Endothelial cell of umbilical vein (primary cell): ENCODE measurements at regions not wholly inside any gene's neighbourhood (a gene's known extent, or its start where the extent isn't known, plus 50 kb on each side); places are given as distances from the start of the nearest gene placed in this dataset.

Experiments
- BruUV-seq: library from RNA; stranded (reverse); fragments of 400-500 nt; replicated peaks from 2 replicates; lab custom pipeline; 2021; lab: Mats Ljungman, UMichigan
- CTCF ChIA-PET: fragments of 300-600, 350-600 bp; sonication (Branson Sonifier 250); formaldehyde crosslinking; loops from one replicate; lab custom pipeline; 2021; ENCODE audit warnings: antibody characterized with exemption, inconsistent platforms; lab: Charles Lee
- POLR2A ChIA-PET: fragments of 300-600, 350-600 bp; sonication (Branson Sonifier 250); formaldehyde crosslinking; loops from one replicate; lab custom pipeline; 2021; ENCODE audit warnings: antibody characterized with exemption, inconsistent platforms; lab: Charles Lee
- DNase-seq: peaks from one replicate; pipeline ENCODE4 v3.0.0-alpha.2; 2011; ENCODE audit warnings: low read depth, low spot score
- FAIRE-seq: peaks from 2 replicates; lab custom pipeline; 2011; peaks lifted over from hg19 to GRCh38; lab: Jason Lieb, UNC
- H2AFZ ChIP-seq: 2 replicates; pipeline ENCODE4 v1.6.0; 2012; ENCODE audit warnings: low read depth, low read length, control low read depth, inconsistent platforms
- H3K27ac ChIP-seq: 2 replicates; pipeline ENCODE4 v1.5.1; 2011; ENCODE audit warnings: low read depth, mild to moderate bottlenecking, control low read depth, low read length, moderate library complexity; ENCODE audit not compliant: insufficient read depth
- H3K27me3 ChIP-seq, 2 experiments: 2 replicates each; pipeline versions ENCODE4 v1.6.0 to v1.6.1; 2011; ENCODE audit warnings: low read length in 2 of 2, mixed read lengths in 1 of 2; ENCODE audit not compliant: control insufficient read depth in 2 of 2, insufficient read depth in 2 of 2
- H3K36me3 ChIP-seq, 2 experiments: 2 replicates in 1 of 2; 3 replicates in 1 of 2; pipeline ENCODE4 v1.5.1; 2011; ENCODE audit warnings: low read length in 2 of 2, mild to moderate bottlenecking in 1 of 2, moderate library complexity in 1 of 2; ENCODE audit not compliant: control insufficient read depth in 2 of 2, insufficient read depth in 2 of 2; ENCODE audit errors: extremely low read depth in 1 of 2
- H3K4me1 ChIP-seq: 3 replicates; pipeline ENCODE4 v1.5.1; 2011; ENCODE audit warnings: mild to moderate bottlenecking, low read length; ENCODE audit not compliant: control insufficient read depth, insufficient read depth; ENCODE audit errors: extremely low read depth
- H3K4me2 ChIP-seq: 2 replicates; pipeline ENCODE4 v1.6.1; 2011; ENCODE audit warnings: low read length, control low read depth, mixed read lengths; ENCODE audit not compliant: insufficient read depth
- H3K4me3 ChIP-seq, 3 experiments: fragments of 200-600 bp in 1 of 3; sonication (generic), shearing (Covaris generic) in 1 of 3; replicated peaks in 1 of 3; 2 replicates each; pipeline ENCODE4 v1.5.1; 2011 to 2016; ENCODE audit warnings: control low read depth in 3 of 3, low read length in 3 of 3, mild to moderate bottlenecking in 2 of 3, inconsistent platforms in 1 of 3, low read depth in 1 of 3, moderate library complexity in 1 of 3; ENCODE audit not compliant: insufficient read depth in 1 of 3
- H3K79me2 ChIP-seq: 2 replicates; pipeline ENCODE4 v1.6.0; 2012; ENCODE audit warnings: low read length, inconsistent platforms; ENCODE audit not compliant: control insufficient read depth, insufficient read depth
- H3K9ac ChIP-seq: replicated peaks from 2 replicates; pipeline ENCODE3; 2011; ENCODE audit warnings: low read length, control low read depth; ENCODE audit not compliant: insufficient read depth; ENCODE audit errors: extremely low read depth
- H3K9me1 ChIP-seq: replicated peaks from 3 replicates; pipeline ENCODE4 v1.6.0; 2011; ENCODE audit warnings: mild to moderate bottlenecking, low read length; ENCODE audit not compliant: control insufficient read depth, insufficient read depth; ENCODE audit errors: extremely low read depth
- H3K9me3 ChIP-seq: replicated peaks from 2 replicates; pipeline ENCODE4 v1.5.1; 2012; ENCODE audit warnings: low read length, inconsistent platforms; ENCODE audit not compliant: control insufficient read depth, insufficient read depth
- H4K20me1 ChIP-seq: replicated peaks from 2 replicates; pipeline ENCODE3; 2011; ENCODE audit warnings: mild to moderate bottlenecking, low read length; ENCODE audit not compliant: control insufficient read depth, insufficient read depth; ENCODE audit errors: extremely low read depth
- EZH2 ChIP-seq: IDR thresholded peaks from 2 replicates; pipeline ENCODE4 v1.6.1; 2012; ENCODE audit warnings: borderline replicate concordance, low read depth, mild to moderate bottlenecking, moderate library complexity, low read length, inconsistent platforms; ENCODE audit not compliant: severe bottlenecking
- FOS ChIP-seq: IDR thresholded peaks from 2 replicates; pipeline ENCODE4 v1.6.1; 2011; ENCODE audit warnings: mild to moderate bottlenecking, low read length, moderate library complexity, borderline replicate concordance; ENCODE audit not compliant: insufficient read depth
- GATA2 ChIP-seq: IDR thresholded peaks from 2 replicates; pipeline ENCODE4 v1.7.0; 2011; ENCODE audit warnings: low read depth, mild to moderate bottlenecking, moderate library complexity, mixed read lengths, low read length; ENCODE audit not compliant: insufficient read length, insufficient read depth
- JUN ChIP-seq: IDR thresholded peaks from 2 replicates; pipeline ENCODE4 v1.6.1; 2011; ENCODE audit warnings: borderline replicate concordance, low read depth; ENCODE audit not compliant: insufficient read length, insufficient read depth
- MYC ChIP-seq: IDR thresholded peaks from one replicate; pipeline ENCODE4 v1.6.1; 2011; ENCODE audit warnings: mild to moderate bottlenecking, low read depth, low read length
- POLR2A ChIP-seq: IDR thresholded peaks from 2 replicates; pipeline ENCODE4 v1.6.1; 2012; ENCODE audit warnings: low read depth, mild to moderate bottlenecking, control low read depth, low read length
- POLR2AphosphoS5 ChIP-seq: IDR thresholded peaks from 2 replicates; pipeline ENCODE4 v1.6.1; 2012; ENCODE audit warnings: low read depth, mild to moderate bottlenecking, control low read depth, low read length, moderate library complexity; ENCODE audit not compliant: insufficient read depth
- dilution Hi-C: fragments of 300-500 bp; cut with MboI; formaldehyde crosslinking; loops from one replicate; pipeline ENCODE4 v1.15.0; 2019; ENCODE audit warnings: low sequenced_read_pairs; ENCODE audit not compliant: extremely low pct_ligation_motif_present
- intact Hi-C: fragments of 100-400 bp; cut with micrococcal nuclease; formaldehyde crosslinking; loops from one replicate; pipeline ENCODE4 v1.10.0; 2022
- TF ChIP-seq, protein P1 (sequence below), 2 donors: IDR thresholded peaks; 1 replicate in 1 of 2; 2 replicates in 1 of 2; pipeline ENCODE4 v1.5.1; 2011; ENCODE audit warnings: low read length in 2 of 2, mild to moderate bottlenecking in 2 of 2, moderate library complexity in 2 of 2, control low read depth in 1 of 2, inconsistent platforms in 1 of 2, low read depth in 1 of 2; ENCODE audit not compliant: insufficient read depth in 1 of 2; ENCODE audit errors: extremely low read depth in 1 of 2
- TF ChIP-seq, protein P2 (sequence below): IDR thresholded peaks from 2 replicates; pipeline ENCODE4 v1.6.1; 2011; ENCODE audit not compliant: insufficient read depth, insufficient read length

DNA sequence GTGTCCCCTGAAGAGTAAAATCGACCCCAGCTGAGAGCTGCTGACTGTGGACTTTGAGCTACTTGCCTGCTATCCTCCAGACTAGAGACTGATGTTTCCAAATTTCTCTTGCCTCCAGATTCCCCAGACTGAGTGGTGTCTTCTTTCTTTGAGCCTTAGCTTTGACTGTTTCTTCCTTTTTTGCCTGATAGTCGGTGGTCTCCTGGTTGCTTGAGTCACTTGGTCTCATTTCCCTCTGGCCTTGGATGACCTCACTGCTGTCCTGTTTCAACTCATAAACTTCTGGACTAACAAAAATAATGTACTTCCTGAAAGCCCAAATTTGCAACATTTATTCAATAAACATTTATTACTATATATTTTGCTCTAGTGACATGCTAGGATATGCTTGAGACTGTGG, 52.9 kb upstream of the DIPK1A start:
- no peaks in the 10 kb centered on the region for H3K9me1 ChIP-seq
- TF ChIP-seq, protein P1, sequence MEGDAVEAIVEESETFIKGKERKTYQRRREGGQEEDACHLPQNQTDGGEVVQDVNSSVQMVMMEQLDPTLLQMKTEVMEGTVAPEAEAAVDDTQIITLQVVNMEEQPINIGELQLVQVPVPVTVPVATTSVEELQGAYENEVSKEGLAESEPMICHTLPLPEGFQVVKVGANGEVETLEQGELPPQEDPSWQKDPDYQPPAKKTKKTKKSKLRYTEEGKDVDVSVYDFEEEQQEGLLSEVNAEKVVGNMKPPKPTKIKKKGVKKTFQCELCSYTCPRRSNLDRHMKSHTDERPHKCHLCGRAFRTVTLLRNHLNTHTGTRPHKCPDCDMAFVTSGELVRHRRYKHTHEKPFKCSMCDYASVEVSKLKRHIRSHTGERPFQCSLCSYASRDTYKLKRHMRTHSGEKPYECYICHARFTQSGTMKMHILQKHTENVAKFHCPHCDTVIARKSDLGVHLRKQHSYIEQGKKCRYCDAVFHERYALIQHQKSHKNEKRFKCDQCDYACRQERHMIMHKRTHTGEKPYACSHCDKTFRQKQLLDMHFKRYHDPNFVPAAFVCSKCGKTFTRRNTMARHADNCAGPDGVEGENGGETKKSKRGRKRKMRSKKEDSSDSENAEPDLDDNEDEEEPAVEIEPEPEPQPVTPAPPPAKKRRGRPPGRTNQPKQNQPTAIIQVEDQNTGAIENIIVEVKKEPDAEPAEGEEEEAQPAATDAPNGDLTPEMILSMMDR (IDR thresholded peaks at IDR 0.05; ENCODE audit: extremely low read depth in 1 of 2, insufficient read depth in 1 of 2, low read depth in 1 of 2, low read length in 2 of 2): no peak
- peak; percentile 36 for TF ChIP-seq FOS
- peak; percentile 19 for TF ChIP-seq JUN
- TF ChIP-seq POLR2AphosphoS5: no peak
- TF ChIP-seq MYC: no peak
- no peak overlapping the region for H3K27ac ChIP-seq
- H2AFZ ChIP-seq: no peak overlapping the region
- peak; percentile 55 for FAIRE-seq
- ChIA-PET POLR2A (no interaction called here), CTCF (interaction anchor here (1.4 to 2.0 kb wide), 4 partner anchors 9 to 19 kb away, joined by 4 to 6 read pairs (median 6); no protein-coding TSS in a partner anchor)
- peaks cover 23% of the 10 kb centered on the region for H3K4me1 ChIP-seq
- intact Hi-C loops (no loop called here), dilution Hi-C loops (no loop called here)
- no TSS peak for BruUV-seq
- H3K4me2 ChIP-seq: no peak overlapping the region
- H3K4me3 ChIP-seq: no peak overlapping the region
- no peaks in the 10 kb centered on the region for H4K20me1 ChIP-seq
- DNase-seq: peak; percentile 38
- H3K79me2 ChIP-seq: no peaks in the 10 kb centered on the region
- H3K9me3 ChIP-seq: no peaks in the 10 kb centered on the region
- H3K27me3 ChIP-seq: peaks cover 1 to 2% of the 10 kb centered on the region in 2 experiments
- no peak overlapping the region for H3K9ac ChIP-seq
- no peaks in the 10 kb centered on the region for H3K36me3 ChIP-seq

DNA sequence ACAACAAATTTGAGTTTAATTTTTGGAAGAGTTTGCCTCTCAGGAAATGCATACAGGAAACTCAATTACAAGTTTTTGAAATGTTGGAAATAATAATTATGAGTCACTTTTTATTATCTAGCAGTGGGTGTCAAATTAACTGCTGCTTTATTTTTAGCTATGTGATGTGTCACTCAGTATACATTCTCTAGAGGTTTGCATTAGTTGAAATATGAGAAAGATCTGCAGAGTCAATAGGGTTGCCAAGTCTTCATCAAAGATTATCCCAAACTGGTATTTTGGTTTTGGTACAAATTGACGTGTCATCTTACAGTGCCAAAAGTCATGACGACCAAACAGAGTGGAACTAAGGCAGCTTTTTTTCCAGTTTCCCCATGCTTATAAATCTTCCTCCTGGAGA, 54.3 kb upstream of the DIPK1A start:
- H3K79me2 ChIP-seq: no peaks in the 10 kb centered on the region
- intact Hi-C loops: no loop called here
- no peak overlapping the region for H2AFZ ChIP-seq
- H3K4me1 ChIP-seq: peaks cover 23% of the 10 kb centered on the region
- peak overlapping the region; percentile 38 for H3K4me2 ChIP-seq
- DNase-seq: peak; percentile 24
- H3K9me1 ChIP-seq: no peaks in the 10 kb centered on the region
- no TSS peak for BruUV-seq
- H3K4me3 ChIP-seq: no peak overlapping the region
- H3K27me3 ChIP-seq: peaks cover 6 to 8% of the 10 kb centered on the region in 2 experiments
- FAIRE-seq: peak; percentile 89
- ChIA-PET CTCF (interaction anchor here (1.2 to 1.4 kb wide), 3 partner anchors 13 to 54 kb away, joined by 3 to 5 read pairs (median 5); no protein-coding TSS in a partner anchor), POLR2A (no interaction called here)
- no peak overlapping the region for H3K9ac ChIP-seq
- TF ChIP-seq, protein P1 (IDR thresholded peaks at IDR 0.05; ENCODE audit: extremely low read depth in 1 of 2, insufficient read depth in 1 of 2, low read depth in 1 of 2, low read length in 2 of 2): no peak
- TF ChIP-seq JUN: peak; percentile 28
- no peak for TF ChIP-seq EZH2
- no peak for TF ChIP-seq MYC
- TF ChIP-seq FOS: peak; percentile 71
- TF ChIP-seq GATA2: no peak
- TF ChIP-seq POLR2A: no peak
- TF ChIP-seq, protein P2, sequence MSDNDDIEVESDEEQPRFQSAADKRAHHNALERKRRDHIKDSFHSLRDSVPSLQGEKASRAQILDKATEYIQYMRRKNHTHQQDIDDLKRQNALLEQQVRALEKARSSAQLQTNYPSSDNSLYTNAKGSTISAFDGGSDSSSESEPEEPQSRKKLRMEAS: no peak
- no peak for TF ChIP-seq POLR2AphosphoS5
- dilution Hi-C loops: no loop called here
- no peaks in the 10 kb centered on the region for H3K9me3 ChIP-seq
- H4K20me1 ChIP-seq: no peaks in the 10 kb centered on the region
- H3K36me3 ChIP-seq: no peaks in the 10 kb centered on the region
- no peak overlapping the region for H3K27ac ChIP-seq
